GM20000 (cell line): ENCODE measurements at regions not wholly inside any gene's neighbourhood (a gene's known extent, or its start where the extent isn't known, plus 50 kb on each side); places are given as distances from the start of the nearest gene placed in this dataset.
"Not testable (repeated sequence)": the region's sequence is repeated elsewhere in the genome, so short reads cannot be mapped to it uniquely, and the experiment has no call there.

Experiments used
- DNase-seq: peaks from one replicate; pipeline ENCODE4 v3.0.0; 2012; ENCODE audit warnings: low spot score
- TF ChIP-seq, protein P1 (sequence below): IDR thresholded peaks from 2 replicates; pipeline ENCODE4 v1.5.1; 2012; ENCODE audit warnings: mild to moderate bottlenecking, control low read depth; ENCODE audit errors: extremely low read depth, missing control alignments

DNA sequence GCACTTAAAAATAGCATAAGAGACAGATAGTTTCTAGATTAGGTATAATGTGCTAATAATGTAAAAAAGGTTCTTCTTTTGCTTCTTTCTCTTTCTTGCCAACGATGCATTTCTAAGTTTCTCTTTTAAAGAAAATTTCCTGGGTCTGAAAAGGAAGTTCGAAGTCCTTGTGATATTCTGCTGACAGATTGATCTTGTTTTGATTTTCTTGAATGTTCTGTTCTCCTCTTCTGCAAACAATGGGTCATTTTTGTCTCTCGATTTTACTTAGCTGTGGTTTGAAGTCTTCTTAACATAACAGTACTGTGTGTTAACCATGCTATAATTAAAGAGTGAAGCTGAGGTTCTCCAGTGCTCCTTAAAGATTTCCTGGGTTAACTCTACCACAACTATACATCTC is 61.1 kb upstream of the ACYP2 start:
- TF ChIP-seq, protein P1, sequence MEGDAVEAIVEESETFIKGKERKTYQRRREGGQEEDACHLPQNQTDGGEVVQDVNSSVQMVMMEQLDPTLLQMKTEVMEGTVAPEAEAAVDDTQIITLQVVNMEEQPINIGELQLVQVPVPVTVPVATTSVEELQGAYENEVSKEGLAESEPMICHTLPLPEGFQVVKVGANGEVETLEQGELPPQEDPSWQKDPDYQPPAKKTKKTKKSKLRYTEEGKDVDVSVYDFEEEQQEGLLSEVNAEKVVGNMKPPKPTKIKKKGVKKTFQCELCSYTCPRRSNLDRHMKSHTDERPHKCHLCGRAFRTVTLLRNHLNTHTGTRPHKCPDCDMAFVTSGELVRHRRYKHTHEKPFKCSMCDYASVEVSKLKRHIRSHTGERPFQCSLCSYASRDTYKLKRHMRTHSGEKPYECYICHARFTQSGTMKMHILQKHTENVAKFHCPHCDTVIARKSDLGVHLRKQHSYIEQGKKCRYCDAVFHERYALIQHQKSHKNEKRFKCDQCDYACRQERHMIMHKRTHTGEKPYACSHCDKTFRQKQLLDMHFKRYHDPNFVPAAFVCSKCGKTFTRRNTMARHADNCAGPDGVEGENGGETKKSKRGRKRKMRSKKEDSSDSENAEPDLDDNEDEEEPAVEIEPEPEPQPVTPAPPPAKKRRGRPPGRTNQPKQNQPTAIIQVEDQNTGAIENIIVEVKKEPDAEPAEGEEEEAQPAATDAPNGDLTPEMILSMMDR = no peak
- peak; percentile 33 for DNase-seq

DNA sequence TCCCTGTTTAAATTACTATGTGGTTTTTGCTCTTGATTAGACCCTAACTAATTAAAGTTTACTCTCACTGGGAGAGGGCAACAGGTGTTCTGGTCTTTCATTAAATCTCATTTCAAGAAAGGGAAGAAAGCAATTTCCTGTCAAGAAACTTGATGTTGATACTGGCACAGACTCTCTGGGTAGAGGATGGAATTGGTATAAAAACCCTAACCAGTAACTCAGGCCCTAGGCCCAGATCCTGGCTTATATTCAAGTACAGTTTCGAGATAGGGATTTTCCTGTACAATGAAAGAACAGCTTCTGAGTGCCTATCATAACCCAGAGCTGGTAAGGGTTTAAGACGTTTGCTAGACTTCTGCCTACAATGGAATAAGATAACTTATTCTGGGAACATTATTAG is 61.6 kb upstream of the ACYP2 start:
- DNase-seq = no peak
- TF ChIP-seq, protein P1 = no peak

DNA sequence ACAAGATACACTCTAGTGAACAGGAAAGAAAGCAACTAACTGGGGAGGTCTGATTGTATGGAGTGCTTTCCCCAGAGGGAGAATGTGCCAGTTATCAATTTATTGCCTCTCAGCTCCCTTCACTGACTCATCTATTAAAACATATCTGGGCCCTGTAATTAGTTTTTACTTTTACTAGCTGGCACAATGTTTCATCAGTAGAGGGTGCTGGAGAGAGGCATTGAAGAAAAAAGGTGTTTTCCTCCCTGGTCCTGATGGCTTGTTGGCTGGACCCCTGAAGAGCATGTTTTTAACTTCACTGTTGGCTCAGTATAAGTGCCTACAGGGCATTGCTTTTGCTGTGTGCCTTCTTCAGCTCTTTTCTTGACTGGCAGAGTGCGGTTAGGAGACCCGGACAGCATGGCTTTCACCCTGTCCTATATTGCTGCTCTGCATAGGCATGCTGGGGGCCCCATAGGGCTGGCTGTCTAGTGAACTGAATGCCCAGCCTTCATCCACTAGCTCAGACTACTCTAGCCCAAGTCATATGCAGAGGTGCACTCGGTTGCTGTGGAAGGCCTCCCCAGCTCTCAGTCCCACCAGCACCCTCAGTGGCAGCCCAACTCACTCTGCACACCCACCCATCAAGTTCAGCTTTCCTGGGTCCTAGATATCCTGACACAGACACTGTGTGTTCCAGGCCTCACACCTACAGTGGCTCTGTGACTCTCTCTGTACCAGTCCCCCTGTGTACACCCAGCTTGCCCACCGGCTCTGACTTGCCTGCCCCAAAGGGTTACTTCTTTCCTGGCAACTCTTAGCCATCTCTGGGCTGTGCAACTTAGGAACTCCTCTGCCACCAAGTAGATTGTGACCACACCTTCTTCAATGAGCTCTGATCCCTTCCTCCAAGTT is 62.3 kb upstream of the ACYP2 start:
- TF ChIP-seq, protein P1 = peak; percentile 43
- peak; percentile 20 for DNase-seq

DNA sequence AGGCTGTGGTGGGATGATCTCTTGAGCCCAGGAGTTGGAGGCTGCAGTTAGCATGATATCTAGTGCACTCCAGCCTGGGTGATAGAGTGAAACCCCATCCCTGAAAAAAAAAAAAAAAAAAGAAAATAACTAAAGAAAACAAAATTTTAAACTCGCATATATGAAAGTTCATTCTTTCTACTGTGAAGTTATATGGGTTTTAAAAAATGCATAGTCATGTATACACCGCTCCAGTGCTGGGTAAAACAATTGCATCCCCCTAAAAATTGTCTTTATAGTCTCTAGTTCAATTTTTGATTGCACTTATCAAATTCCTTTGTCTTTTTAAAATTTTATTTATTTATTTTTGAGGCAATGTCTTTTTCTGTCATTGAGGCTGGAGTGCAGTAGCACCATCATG is 65.0 kb upstream of the ACYP2 start:
- DNase-seq = no peak
- TF ChIP-seq, protein P1 = no peak

GRCh38 chr2:54049365-54049764 is 66.0 kb upstream of the ACYP2 start:
- TF ChIP-seq, protein P1 = no peak
- no peak for DNase-seq

- not testable (repeated sequence) for DNase-seq
Observed at GRCh38 chr2:54048896-54049295, 66.5 kb upstream of the ACYP2 start.

DNA sequence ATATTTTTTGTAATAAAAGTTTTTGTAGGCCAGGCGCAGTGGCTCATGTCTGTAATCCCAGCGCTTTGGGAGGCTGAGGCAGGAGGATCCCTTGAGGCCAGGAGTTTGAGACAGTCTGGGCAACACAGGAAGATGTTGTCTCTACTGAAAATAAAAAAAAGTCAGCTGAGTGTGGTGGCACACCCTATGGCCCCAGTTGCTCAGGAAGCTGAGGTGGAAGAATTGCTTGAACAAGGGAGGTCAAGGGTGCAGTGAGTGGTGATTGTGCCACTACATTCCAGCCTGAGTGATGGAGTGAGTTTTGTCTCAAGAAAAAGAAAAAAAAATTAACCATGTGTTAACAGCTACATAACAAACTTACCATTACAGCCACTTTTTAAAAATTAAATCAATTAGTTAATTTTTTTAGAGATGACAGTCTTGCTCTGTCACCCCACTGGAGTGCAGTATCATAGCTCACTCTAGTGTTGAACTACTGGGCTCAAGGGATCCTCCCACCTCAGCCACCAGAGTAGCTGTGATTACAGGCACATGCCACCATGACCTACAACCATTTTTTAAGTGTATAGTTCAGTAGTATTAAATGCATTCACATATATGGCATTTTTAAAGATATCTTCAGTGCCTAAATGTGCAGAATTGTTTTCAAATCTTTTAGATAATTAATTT is 67.2 kb upstream of the ACYP2 start:
- DNase-seq = no peak
- TF ChIP-seq, protein P1 = peak; percentile 3
